HEK293 (cell line): ENCODE measurements at regions not wholly inside any gene's neighbourhood (a gene's known extent, or its start where the extent isn't known, plus 50 kb on each side); places are given as distances from the start of the nearest gene placed in this dataset.
A peak's percentile ranks its signal among the peaks of the same experiment; 100 is the strongest.

Experiments
- CTCF ChIA-PET: fragments of 350-600 bp; formaldehyde crosslinking; extraction: SDS; loops from one replicate; lab custom pipeline; 2021; ENCODE audit warnings: antibody characterized with exemption; lab: Yijun Ruan, JAX
- POLR2A ChIA-PET: fragments of 300-600 bp; formaldehyde crosslinking; extraction: SDS; loops from one replicate; lab custom pipeline; 2020; ENCODE audit warnings: antibody characterized with exemption, inconsistent platforms; lab: Yijun Ruan, JAX
- H3K27ac ChIP-seq: fragments of 200-500 bp; sonication (Bioruptor generic); 2 replicates; pipeline ENCODE4 v1.5.1; 2014; ENCODE audit warnings: low read depth, low read length, control low read depth, inconsistent platforms; ENCODE audit errors: extremely low read depth
- H3K36me3 ChIP-seq, 2 experiments: fragments of 200-500 bp in 1 of 2; sonication (Bioruptor generic) in 1 of 2; 1 replicate in 1 of 2; 2 replicates in 1 of 2; pipeline ENCODE4 v1.5.1; 2014 to 2017; ENCODE audit warnings: inconsistent platforms in 2 of 2, low read length in 2 of 2; ENCODE audit not compliant: control insufficient read depth in 2 of 2, insufficient read depth in 1 of 2
- H3K4me1 ChIP-seq: fragments of 200-500 bp; sonication (Bioruptor generic); 2 replicates; pipeline ENCODE4 v1.5.1; 2014; ENCODE audit warnings: mild to moderate bottlenecking, low read length, inconsistent platforms; ENCODE audit not compliant: control insufficient read depth, insufficient read depth
- H3K4me3 ChIP-seq: 2 replicates; pipeline ENCODE4 v1.5.1; 2011; ENCODE audit warnings: low read depth, mild to moderate bottlenecking, control low read depth, low read length, moderate library complexity
- H3K9me3 ChIP-seq: fragments of 200-500 bp; sonication (Bioruptor generic); 2 replicates; pipeline ENCODE4 v1.5.1; 2014; ENCODE audit warnings: low read depth, low read length, inconsistent platforms; ENCODE audit not compliant: control insufficient read depth, insufficient read depth
- AEBP2 ChIP-seq: fragments of 450-650 bp; formaldehyde crosslinking; IDR thresholded peaks from 2 replicates; pipeline ENCODE4 v1.5.1; 2016; ENCODE audit warnings: missing biosample characterization, missing genetic modification characterization, borderline replicate concordance
- FEZF1 ChIP-seq: fragments of 450-650 bp; formaldehyde crosslinking; IDR thresholded peaks from 2 replicates; pipeline ENCODE4 v1.5.1; 2016; ENCODE audit warnings: missing biosample characterization, missing genetic modification characterization
- MZF1 ChIP-seq: fragments of 450-650 bp; formaldehyde crosslinking; IDR thresholded peaks from 2 replicates; pipeline ENCODE4 v1.5.1; 2017; ENCODE audit warnings: missing biosample characterization, missing genetic modification characterization, borderline replicate concordance
- TSHZ1 ChIP-seq: fragments of 450-650 bp; formaldehyde crosslinking; IDR thresholded peaks from 2 replicates; pipeline ENCODE4 v1.5.1; 2016; ENCODE audit warnings: missing biosample characterization, missing genetic modification characterization, borderline replicate concordance
- ZBTB48 ChIP-seq: fragments of 450-650 bp; formaldehyde crosslinking; IDR thresholded peaks from 2 replicates; pipeline ENCODE4 v1.5.1; 2016; ENCODE audit warnings: missing biosample characterization, missing genetic modification characterization
- ZBTB49 ChIP-seq: fragments of 450-650 bp; formaldehyde crosslinking; IDR thresholded peaks from 2 replicates; pipeline ENCODE4 v1.5.1; 2016; ENCODE audit warnings: missing biosample characterization, missing genetic modification characterization, low read depth
- ZBTB6 ChIP-seq: fragments of 450-650 bp; formaldehyde crosslinking; IDR thresholded peaks from 2 replicates; pipeline ENCODE4 v1.5.1; 2017; ENCODE audit warnings: missing biosample characterization, missing genetic modification characterization
- ZIC2 ChIP-seq: fragments of 450-650 bp; formaldehyde crosslinking; IDR thresholded peaks from 2 replicates; pipeline ENCODE4 v1.5.1; 2016; ENCODE audit warnings: missing biosample characterization, missing genetic modification characterization
- ZNF133 ChIP-seq: fragments of 450-650 bp; formaldehyde crosslinking; IDR thresholded peaks from 2 replicates; pipeline ENCODE4 v1.5.1; 2016; ENCODE audit warnings: missing biosample characterization, missing genetic modification characterization
- ZNF140 ChIP-seq: fragments of 450-650 bp; formaldehyde crosslinking; IDR thresholded peaks from 2 replicates; pipeline ENCODE4 v1.5.1; 2016; ENCODE audit warnings: missing biosample characterization, missing genetic modification characterization
- ZNF16 ChIP-seq: fragments of 450-650 bp; formaldehyde crosslinking; IDR thresholded peaks from 2 replicates; pipeline ENCODE4 v1.5.1; 2016; ENCODE audit warnings: low read depth, missing biosample characterization, missing genetic modification characterization
- ZNF324 ChIP-seq: fragments of 450-650 bp; formaldehyde crosslinking; IDR thresholded peaks from 2 replicates; pipeline ENCODE4 v1.5.1; 2016; ENCODE audit warnings: missing biosample characterization, missing genetic modification characterization
- ZNF341 ChIP-seq: fragments of 450-650 bp; formaldehyde crosslinking; IDR thresholded peaks from 2 replicates; pipeline ENCODE4; 2016; ENCODE audit warnings: low read depth, missing biosample characterization, missing genetic modification characterization
- ZNF548 ChIP-seq: fragments of 450-650 bp; formaldehyde crosslinking; IDR thresholded peaks from 2 replicates; pipeline ENCODE4 v1.5.1; 2016; ENCODE audit warnings: missing biosample characterization, missing genetic modification characterization
- ZNF555 ChIP-seq: fragments of 450-650 bp; formaldehyde crosslinking; conservative IDR thresholded peaks from 2 replicates; pipeline ENCODE4 v1.5.1; 2017; ENCODE audit warnings: missing biosample characterization, mild to moderate bottlenecking, missing genetic modification characterization, inconsistent platforms
- ZNF558 ChIP-seq: fragments of 450-650 bp; formaldehyde crosslinking; IDR thresholded peaks from 2 replicates; pipeline ENCODE4 v1.5.1; 2016; ENCODE audit warnings: missing biosample characterization, missing genetic modification characterization
- ZNF600 ChIP-seq: fragments of 450-650 bp; formaldehyde crosslinking; IDR thresholded peaks from 2 replicates; pipeline ENCODE4 v1.5.1; 2016; ENCODE audit warnings: missing biosample characterization, missing genetic modification characterization
- ZNF610 ChIP-seq: fragments of 450-650 bp; formaldehyde crosslinking; IDR thresholded peaks from 2 replicates; pipeline ENCODE4 v1.5.1; 2016; ENCODE audit warnings: missing biosample characterization, missing genetic modification characterization, borderline replicate concordance
- ZNF777 ChIP-seq: fragments of 450-650 bp; formaldehyde crosslinking; IDR thresholded peaks from 2 replicates; pipeline ENCODE4 v1.5.1; 2017; ENCODE audit warnings: missing biosample characterization, missing genetic modification characterization, borderline replicate concordance
- ZSCAN5A ChIP-seq: fragments of 450-650 bp; formaldehyde crosslinking; IDR thresholded peaks from 2 replicates; pipeline ENCODE4 v1.5.1; 2016; ENCODE audit warnings: missing biosample characterization, missing genetic modification characterization
- TF ChIP-seq, protein P1 (sequence below): fragments of 450-650 bp; formaldehyde crosslinking; IDR thresholded peaks from 2 replicates; pipeline ENCODE4 v1.5.1; 2016; ENCODE audit warnings: missing biosample characterization, missing genetic modification characterization
- TF ChIP-seq, protein P2 (sequence below): fragments of 450-650 bp; formaldehyde crosslinking; IDR thresholded peaks from 2 replicates; pipeline ENCODE4 v1.5.1; 2017; ENCODE audit warnings: missing biosample characterization, mild to moderate bottlenecking, missing genetic modification characterization, moderate library complexity
- TF ChIP-seq, protein P3 (sequence below): fragments of 450-650 bp; formaldehyde crosslinking; IDR thresholded peaks from 2 replicates; pipeline ENCODE4 v1.5.1; 2016; ENCODE audit warnings: missing biosample characterization, missing genetic modification characterization

- no peak for TF ChIP-seq ZBTB49 (tag by site-specific recombination)
- TF ChIP-seq ZIC2 (tag by site-specific recombination) = peak; percentile 39; the same call in 1 of the 2 replicates
- TF ChIP-seq ZNF16 (tag by site-specific recombination) = no peak
- TF ChIP-seq ZNF558 = no peak
- no peak for TF ChIP-seq ZNF555 (tag by site-specific recombination)
- TF ChIP-seq, protein P1, sequence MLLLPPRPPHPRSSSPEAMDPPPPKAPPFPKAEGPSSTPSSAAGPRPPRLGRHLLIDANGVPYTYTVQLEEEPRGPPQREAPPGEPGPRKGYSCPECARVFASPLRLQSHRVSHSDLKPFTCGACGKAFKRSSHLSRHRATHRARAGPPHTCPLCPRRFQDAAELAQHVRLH (tag by site-specific recombination) = no peak
- no peak for TF ChIP-seq TSHZ1 (tag by site-specific recombination)
- TF ChIP-seq ZNF324 (tag by site-specific recombination) = no peak
- no peak for TF ChIP-seq ZNF140 (tag by site-specific recombination)
- TF ChIP-seq, protein P2, sequence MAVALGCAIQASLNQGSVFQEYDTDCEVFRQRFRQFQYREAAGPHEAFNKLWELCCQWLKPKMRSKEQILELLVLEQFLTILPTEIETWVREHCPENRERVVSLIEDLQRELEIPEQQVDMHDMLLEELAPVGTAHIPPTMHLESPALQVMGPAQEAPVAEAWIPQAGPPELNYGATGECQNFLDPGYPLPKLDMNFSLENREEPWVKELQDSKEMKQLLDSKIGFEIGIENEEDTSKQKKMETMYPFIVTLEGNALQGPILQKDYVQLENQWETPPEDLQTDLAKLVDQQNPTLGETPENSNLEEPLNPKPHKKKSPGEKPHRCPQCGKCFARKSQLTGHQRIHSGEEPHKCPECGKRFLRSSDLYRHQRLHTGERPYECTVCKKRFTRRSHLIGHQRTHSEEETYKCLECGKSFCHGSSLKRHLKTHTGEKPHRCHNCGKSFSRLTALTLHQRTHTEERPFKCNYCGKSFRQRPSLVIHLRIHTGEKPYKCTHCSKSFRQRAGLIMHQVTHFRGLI (tag by site-specific recombination) = 0 out of 2 replicates have a peak, but pooled peaks have one; percentile 25
- TF ChIP-seq ZNF610 (tag by site-specific recombination) = no peak
- TF ChIP-seq ZNF777 (tag by site-specific recombination) = no peak
- TF ChIP-seq, protein P3, sequence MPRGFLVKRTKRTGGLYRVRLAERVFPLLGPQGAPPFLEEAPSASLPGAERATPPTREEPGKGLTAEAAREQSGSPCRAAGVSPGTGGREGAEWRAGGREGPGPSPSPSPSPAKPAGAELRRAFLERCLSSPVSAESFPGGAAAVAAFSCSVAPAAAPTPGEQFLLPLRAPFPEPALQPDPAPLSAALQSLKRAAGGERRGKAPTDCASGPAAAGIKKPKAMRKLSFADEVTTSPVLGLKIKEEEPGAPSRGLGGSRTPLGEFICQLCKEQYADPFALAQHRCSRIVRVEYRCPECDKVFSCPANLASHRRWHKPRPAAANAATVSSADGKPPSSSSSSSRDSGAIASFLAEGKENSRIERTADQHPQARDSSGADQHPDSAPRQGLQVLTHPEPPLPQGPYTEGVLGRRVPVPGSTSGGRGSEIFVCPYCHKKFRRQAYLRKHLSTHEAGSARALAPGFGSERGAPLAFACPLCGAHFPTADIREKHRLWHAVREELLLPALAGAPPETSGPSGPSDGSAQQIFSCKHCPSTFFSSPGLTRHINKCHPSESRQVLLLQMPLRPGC = no peak
- no peak for TF ChIP-seq ZBTB48 (tag by site-specific recombination)
- TF ChIP-seq ZNF341 (tag by site-specific recombination) = no peak
- TF ChIP-seq ZNF600 = no peak
Measured at GRCh38 chr18:22471546-22472131, 53.9 kb upstream of the CTAGE1 start (continued).

- Histone ChIP-seq H3K36me3 (no peaks in the 10 kb centered on the region), H3K4me3 (no peak overlapping the region), H3K9me3 (no peaks in the 10 kb centered on the region), H3K27ac (no peak overlapping the region), H3K4me1 (peaks cover 20% of the 10 kb centered on the region)
- CTCF ChIA-PET = interaction anchor here (1.6 kb wide), 1 partner anchor 253 kb away, joined by 3 read pairs; no protein-coding TSS in a partner anchor
- POLR2A ChIA-PET = no interaction called here
- TF ChIP-seq ZNF133 (tag by site-specific recombination) (no peak), ZBTB6 (tag by site-specific recombination) (no peak), ZSCAN5A (tag by site-specific recombination) (no peak), MZF1 (tag by site-specific recombination) (no peak), AEBP2 (tag by site-specific recombination) (no peak), ZNF548 (tag by site-specific recombination) (no peak), FEZF1 (tag by site-specific recombination) (no peak), ZBTB48 (tag by site-specific recombination) (no peak)
Measured at GRCh38 chr18:22473366-22473765, 55.7 kb upstream of the CTAGE1 start.
